NCI-H187 (cell line): ENCODE measurements at regions not wholly inside any gene's neighbourhood (a gene's known extent, or its start where the extent isn't known, plus 50 kb on each side); places are given as distances from the start of the nearest gene placed in this dataset.

ENCODE experiments used
- DNase-seq, 2 experiments: peaks; one replicate each; lab custom pipeline; 2025; lab: John Stamatoyannopoulos, UW

DNA sequence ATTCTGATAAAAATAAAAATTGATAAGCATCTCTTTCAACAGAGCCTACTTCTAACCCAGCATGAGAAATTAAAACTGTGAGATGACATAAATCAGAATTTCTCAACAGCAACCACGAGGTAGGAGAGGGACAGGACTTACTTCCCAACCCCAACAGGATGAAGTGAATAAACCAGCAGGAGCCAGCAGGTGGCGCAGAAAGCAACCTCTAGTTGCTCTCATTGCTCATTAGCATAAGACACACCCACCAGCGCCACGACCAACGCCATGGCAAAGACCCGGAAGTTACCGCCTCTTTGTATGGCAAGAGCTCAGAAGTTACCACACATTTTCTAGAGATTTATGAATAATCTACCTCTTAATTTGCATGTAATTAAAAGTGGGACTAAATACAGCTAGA, 189.4 kb upstream of the CDH8 start:
- DNase-seq, result peak; percentile 13 to 45

DNA sequence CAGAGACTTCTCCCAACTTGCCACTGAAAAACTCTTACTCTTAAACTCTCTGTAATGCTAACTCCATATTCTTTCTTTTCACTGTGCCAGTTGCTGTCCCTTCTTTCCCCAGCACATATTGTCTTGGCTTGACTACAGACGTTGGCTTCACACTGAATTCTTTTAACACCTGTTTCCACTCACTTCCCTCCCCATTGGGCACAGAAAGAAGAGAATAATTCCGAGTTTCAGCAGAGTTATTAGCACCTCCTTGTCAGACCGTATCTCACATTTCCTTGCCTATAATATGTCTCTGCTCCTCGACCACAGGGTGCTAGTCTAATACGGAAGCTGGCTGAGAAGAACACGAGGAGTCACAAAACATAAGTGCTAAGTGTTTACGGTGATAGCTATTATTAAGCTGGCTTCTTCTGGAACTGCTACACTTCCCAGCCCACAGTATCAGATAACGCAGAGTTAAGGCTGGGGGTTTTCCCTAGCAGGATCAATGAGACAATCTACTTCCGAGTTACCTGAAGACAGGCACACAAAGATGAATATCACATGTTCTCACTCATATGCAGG, 188.5 kb upstream of the CDH8 start:
- no peak for DNase-seq

DNA sequence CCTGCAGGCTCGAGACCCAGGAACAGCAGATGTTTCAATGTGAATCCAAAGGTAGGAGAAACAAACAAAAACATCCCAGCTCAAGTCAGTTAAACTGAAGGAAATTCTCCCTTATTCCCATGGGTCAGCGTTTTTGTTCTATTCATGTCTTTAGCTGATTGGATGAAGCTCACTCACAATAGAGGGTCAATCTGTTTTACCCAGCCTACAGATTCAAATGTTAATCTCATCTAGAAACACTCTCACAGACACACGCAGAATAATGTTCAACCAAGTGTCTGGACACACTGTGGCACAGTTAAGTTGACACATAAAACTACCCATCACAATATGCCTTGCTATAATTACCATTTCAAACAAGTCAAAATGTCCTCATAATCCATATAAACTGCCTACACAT, 180.6 kb upstream of the CDH8 start:
- no peak for DNase-seq

- no peak for DNase-seq
These were observed 177.5 kb upstream of the CDH8 start for GRCh38 chr16:62213763-62214162.

DNA sequence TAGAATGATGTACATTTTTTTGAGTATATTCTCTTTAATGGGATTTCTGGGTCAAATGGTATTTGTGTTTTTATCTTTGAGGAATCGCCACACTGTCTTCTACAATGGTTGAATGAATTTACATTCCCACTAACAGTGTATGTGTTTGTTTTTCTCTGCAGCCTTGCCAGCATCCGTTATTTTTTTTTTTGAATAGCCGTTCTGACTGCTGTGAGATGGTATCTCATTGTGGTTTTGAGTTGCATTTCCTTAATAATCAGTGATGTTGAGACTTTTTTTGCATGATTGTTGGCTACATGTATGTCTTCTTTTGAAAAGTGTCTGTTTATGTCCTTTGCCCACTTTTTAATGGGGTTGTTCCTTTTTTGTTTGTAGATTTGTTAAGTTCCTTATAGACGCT, 172.7 kb upstream of the CDH8 start:
- DNase-seq, result no peak

- DNase-seq, result no peak
These were observed 169.2 kb upstream of the CDH8 start for GRCh38 chr16:62205459-62205858.

GRCh38 chr16:62201911-62202310, 165.7 kb upstream of the CDH8 start:
- no peak for DNase-seq

DNA sequence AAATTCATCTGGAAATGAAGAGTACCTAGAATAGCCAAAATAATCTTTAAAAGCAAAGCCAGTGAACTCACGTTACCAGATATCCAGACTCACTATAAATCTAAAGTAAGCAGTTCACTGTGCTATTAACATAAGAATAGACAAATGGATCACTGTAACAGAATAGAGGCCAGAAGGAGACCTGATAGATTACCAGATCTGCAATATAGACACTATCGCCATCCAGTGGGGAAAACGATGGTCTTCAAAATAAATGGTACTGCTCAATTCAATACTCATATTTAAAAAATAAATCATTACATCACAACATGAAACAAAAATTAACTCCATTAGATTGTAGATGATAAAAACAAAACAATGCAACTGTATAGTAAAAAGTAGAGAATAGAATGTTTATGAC, 158.6 kb upstream of the CDH8 start:
- no peak for DNase-seq

- no peak for DNase-seq
These were observed 154.2 kb upstream of the CDH8 start for GRCh38 chr16:62190426-62190825.

GRCh38 chr16:62177351-62178203, 141.3 kb upstream of the CDH8 start:
- no peak for DNase-seq

- DNase-seq, result no peak
These were observed 134.4 kb upstream of the CDH8 start for GRCh38 chr16:62170642-62171041.

DNA sequence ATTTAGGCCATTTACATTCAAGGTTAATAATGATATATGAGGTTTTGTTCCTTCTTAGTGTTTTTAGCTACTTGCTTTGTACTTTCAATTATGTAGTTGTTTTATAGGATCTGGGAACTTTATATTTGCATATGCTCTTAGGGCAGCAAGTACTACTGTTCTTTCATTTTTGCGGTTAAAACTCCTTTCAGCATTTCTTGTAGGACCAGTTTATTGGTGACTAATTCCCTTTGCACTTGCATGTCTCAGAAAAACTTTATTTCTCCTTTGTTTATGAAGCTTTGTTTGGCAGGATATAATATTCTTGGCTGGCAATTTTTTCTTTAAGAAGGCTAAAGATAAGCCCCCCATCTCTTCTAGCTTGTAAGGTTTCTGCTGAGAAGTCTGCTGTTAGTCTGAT, 131.3 kb upstream of the CDH8 start:
- no peak for DNase-seq

DNA sequence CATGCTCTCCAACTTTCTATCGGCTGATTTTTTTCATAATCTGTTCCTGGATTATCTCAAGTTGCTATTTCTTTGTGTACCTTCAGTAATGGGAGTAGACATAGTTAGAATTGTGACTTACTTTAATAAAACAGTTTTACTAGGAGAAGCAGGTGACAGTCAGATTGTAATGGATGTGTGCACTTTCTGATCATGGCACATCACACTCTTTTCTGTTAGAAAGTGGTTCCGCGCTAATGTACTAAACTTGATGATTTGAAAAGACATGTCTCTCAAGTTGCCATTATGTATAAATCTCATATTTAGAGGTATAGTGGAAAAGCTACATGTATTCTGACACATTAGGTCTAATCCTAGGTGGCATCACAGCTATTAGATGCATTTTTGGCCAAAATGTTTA, 121.3 kb upstream of the CDH8 start:
- DNase-seq, result no peak

GRCh38 chr16:62156971-62157370, 120.7 kb upstream of the CDH8 start:
- DNase-seq, result no peak

DNA sequence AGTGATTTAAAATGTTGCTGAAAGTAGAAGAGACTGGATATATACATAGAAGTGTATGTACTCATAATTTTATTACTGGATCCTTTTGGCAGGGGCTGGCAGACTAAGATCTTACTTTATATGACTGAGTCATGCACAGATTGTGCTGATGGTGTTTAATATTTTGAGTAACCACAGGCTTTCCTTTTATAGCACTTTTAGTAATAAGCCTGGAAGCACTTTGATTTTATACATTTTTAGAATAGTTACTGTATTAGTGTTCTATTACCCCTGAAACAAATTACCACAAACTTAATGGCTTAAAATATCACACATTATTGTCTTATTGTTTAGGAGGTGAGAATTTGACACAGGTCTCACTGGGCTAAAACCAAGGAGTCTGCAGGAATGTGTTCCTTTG, 113.4 kb upstream of the CDH8 start:
- DNase-seq, result no peak

GRCh38 chr16:62137996-62138395, 101.8 kb upstream of the CDH8 start:
- no peak for DNase-seq

DNA sequence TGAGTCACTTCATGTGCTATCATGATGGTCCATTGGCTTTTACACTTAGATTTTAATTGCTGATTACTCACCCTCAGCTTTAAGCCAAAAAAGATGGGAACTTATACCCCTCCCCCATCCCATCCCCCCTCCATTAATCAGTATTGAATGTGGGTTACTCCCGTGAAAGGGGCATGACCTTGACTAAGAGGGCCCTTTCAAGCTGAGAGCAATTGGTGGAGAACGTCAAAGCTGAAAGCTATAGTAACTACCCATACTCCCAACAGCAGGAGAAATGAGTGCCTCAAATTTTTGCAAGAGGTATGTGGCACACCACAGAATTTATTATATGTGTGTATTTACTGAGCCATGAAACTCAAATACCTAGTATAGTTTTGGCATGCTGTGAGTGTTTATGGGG, 99.7 kb upstream of the CDH8 start:
- no peak for DNase-seq

DNA sequence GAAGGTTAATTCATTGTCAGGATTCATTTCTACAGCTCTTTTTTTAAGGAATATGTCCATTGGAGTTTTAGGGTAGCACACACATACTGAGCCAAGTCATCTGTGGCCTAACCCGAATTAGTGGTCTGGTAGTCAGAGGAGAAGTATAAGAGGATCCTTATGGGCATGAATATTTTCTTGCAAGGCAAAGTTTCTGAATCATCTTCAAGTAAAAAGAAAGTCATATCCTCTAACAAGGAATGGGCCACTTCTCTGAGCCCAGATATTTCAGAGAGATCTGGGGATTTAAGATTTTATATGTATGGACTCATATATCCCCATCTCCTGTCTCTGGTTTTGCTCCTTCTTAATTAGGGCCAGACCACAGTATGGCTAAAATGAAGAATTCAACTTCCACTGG, 99.2 kb upstream of the CDH8 start:
- no peak for DNase-seq

DNA sequence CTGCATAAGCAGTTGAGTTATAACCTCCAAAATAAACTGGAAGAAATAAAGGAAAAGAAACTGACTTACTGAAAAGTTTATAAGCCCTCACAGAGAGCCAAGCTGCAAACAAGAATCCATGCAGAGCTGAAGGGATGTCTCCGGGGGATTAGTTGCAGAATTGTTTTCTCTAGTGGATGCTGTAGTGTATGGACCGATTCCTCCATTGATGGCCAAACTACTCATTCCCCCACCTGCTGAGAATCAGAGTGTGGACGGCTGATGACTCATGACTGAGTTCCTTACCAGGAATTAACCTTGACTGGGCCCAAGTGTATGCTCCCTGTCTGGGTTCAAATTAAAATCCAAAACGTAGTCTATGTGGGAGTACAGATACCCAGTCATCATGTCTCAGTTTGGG, 93.9 kb upstream of the CDH8 start:
- no peak for DNase-seq

DNA sequence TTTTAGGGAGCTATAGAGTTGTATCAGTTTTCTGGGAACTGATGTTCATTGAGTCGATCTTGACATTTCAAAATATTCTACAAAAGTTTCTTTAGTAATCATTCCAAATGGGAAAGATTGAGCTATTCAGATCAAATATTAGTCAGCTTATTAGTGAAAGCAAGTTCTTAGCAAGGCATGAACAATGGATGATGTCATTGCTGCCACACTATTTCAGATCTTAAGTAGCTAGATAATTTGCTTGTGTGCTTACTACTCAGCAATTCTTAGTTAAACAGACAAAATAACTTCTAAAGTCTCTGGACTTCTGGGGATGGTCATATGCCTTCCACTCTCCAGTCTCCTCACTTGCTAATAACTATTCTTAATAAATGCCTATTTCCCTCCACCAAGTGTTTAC, 69.0 kb upstream of the CDH8 start:
- DNase-seq, result no peak

DNA sequence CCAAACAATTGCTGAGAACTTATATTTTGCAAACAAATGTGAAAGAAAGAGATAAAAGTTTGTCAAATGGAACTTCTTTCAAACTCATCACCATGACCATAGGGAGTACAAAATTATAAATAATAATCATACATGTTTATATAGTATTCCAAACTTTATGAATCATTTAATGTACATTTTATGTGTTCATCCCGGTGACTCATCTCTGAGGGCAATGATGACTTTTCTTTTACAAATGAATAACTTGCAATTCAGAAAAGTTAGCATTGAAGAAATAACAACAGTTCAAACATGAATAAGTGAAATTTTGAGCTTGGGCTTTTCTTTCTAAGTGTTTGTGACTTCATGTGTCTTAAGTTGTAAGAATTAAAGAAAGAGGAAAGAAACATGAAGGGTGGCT, 66.3 kb upstream of the CDH8 start:
- no peak for DNase-seq

- no peak for DNase-seq
These were observed 64.4 kb upstream of the CDH8 start for GRCh38 chr16:62100651-62101050.

DNA sequence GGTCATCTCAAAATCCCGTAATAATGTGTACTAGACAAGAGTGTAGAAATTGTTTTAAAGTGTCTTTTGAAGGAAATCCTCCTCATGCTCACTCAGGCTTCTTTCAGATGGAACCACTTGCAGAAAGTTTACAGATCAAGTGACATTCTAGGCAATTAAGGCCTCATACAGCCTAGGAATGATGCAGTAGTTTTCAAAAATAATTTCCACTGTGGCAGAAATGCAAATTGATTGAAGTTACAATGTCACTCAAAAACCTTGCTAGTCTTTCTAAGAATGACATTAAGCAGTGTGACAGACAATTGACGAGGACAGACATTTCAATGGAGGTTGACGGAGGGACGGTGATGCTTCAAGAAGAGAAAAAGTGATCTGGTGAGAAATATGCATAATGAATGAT, 53.5 kb upstream of the CDH8 start:
- DNase-seq, result no peak
